Right cardiac atrium (tissue), 5 donors: ENCODE measurements at regions not wholly inside any gene's neighbourhood (a gene's known extent, or its start where the extent isn't known, plus 50 kb on each side); places are given as distances from the start of the nearest gene placed in this dataset.

Experiments used
- ATAC-seq, 2 donors: fragments of 200-7000 bp; cut with Tn5 transposase; one replicate each; pipeline versions ENCODE4 v1.8.0 to v1.9.1; 2020; ENCODE audit warnings: moderate library complexity in 2 of 2, mild to moderate bottlenecking in 1 of 2
- DNase-seq, 3 donors: peaks; one replicate each; pipeline ENCODE4 v3.0.0-alpha.2; 2020
- H3K27ac ChIP-seq: one replicate; pipeline ENCODE4 v1.5.1; 2013; ENCODE audit warnings: mild to moderate bottlenecking, low read length, control low read depth, moderate library complexity
- H3K27me3 ChIP-seq: one replicate; pipeline ENCODE4 v1.6.1; 2013; ENCODE audit not compliant: control insufficient read depth, insufficient read depth
- H3K4me1 ChIP-seq: one replicate; pipeline ENCODE4 v1.6.1; 2013; ENCODE audit warnings: low read length; ENCODE audit not compliant: control insufficient read depth, insufficient read depth
- H3K4me3 ChIP-seq: one replicate; pipeline ENCODE4 v1.5.1; 2013; ENCODE audit warnings: low read length, control low read depth
- H3K9me3 ChIP-seq: one replicate; pipeline ENCODE4 v1.6.1; 2013; ENCODE audit warnings: low read length; ENCODE audit not compliant: control insufficient read depth
- WGBS: extraction: QIAGEN DNeasy Blood & Tissue Kit; methylation state at CpG from one replicate; pipeline ENCODE4 v1.1.7; 2013; 5-methylcytosine and 5-hydroxymethylcytosine counted together
- intact Hi-C, 4 donors: fragments of 100-400 bp; cut with DNase I; formaldehyde crosslinking; loops; one replicate each; pipeline versions ENCODE4 v1.11.0 to v1.14.0; 2022 to 2023
- donor health status: healthy with polysubstance abuse.
- donor health status: DM: no; HTN: yes; CAD: no.
- donor health status: DM: no; HTN: no; CAD: no.
- donor health status: DM: no; HTN: yes; CAD: no; lungs with severe emphysema.
- donor health status: DM: yes; HTN: yes; CAD: no.

DNA sequence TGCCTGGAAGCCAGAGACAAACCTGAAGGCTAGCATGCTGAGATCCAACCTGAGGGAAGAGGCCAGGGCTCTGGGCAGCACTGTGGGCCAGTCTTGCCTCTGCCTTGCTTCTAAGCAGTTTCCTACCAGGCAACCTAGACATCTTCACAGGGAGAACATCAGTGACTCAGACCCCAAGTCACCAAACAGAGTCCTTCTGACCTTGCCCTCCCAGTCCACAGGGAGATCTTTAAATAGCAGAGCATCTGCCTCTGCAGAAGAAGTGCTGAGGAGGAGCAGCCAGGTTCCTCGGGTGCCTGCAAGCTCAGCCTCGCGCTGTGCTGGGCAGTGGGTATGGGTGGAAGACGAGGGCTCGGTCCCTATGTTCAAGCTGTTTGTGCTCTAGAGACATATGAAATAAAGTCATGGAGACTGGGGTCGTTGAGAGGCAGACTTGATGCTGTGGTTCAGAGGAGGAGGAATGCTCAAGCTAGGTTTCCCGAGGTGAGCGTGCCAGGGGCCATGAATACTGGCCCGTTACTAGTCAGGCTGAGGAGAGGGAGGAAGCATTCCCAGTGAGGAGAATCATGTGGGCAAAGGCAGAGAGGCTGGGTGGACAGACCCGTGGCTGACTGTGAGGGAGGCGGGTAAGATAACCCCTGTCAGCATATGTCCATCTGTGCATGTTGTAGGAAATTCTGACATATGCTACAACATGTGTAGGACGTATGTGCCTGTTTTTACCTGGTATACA, 66.5 kb downstream of the BOLA3 start:
- 83% methylated on average over 12 of the region's 12 CpGs for WGBS
- H3K9me3 ChIP-seq = no peaks in the 10 kb centered on the region
- H3K27me3 ChIP-seq = no peaks in the 10 kb centered on the region
- H3K4me3 ChIP-seq = no peak overlapping the region
- DNase-seq (no peak), ATAC-seq (no peak)
- H3K27ac ChIP-seq = no peak overlapping the region
- intact Hi-C loops = no loop called here
- peaks cover 3% of the 10 kb centered on the region for H3K4me1 ChIP-seq

DNA sequence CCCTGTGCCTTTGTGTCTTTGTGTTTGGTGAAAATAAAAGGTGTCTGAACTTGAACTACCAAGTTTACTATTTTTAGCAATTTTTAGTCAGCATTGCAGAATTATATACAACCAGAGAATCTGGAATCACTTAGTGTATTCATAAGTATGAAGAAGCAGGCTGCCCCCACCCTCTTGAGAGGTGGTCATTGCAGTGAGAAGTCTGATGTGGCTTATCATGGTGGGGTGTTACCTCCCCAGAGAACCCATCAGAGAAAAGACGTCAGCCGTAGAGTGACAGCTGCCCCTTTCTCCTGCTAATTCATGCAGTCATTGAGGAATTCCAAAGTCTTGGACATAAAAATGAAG, 66.0 kb downstream of the BOLA3 start:
- intact Hi-C loops = no loop called here
- Histone ChIP-seq H3K9me3 (no peaks in the 10 kb centered on the region), H3K4me3 (no peak overlapping the region), H3K27ac (no peak overlapping the region), H3K4me1 (peaks cover 3% of the 10 kb centered on the region), H3K27me3 (no peaks in the 10 kb centered on the region)
- ATAC-seq (no peak), DNase-seq (no peak)
- WGBS = 93% methylated on average over 2 of the region's 2 CpGs

- Histone ChIP-seq H3K9me3 (no peaks in the 10 kb centered on the region), H3K27ac (no peak overlapping the region), H3K4me1 (no peaks in the 10 kb centered on the region), H3K27me3 (no peaks in the 10 kb centered on the region), H3K4me3 (no peak overlapping the region)
- intact Hi-C loops = no loop called here
- DNase-seq (no peak), ATAC-seq (no peak)
- 74% methylated on average over 11 of the region's 11 CpGs for WGBS
These were observed 64.0 kb downstream of the BOLA3 start for GRCh38 chr2:74083750-74084149.
